AG09309 (cell line): ENCODE measurements at regions not wholly inside any gene's neighbourhood (a gene's known extent, or its start where the extent isn't known, plus 50 kb on each side); places are given as distances from the start of the nearest gene placed in this dataset.

Source experiments
- DNase-seq: peaks from one replicate; pipeline ENCODE4 v3.0.0-alpha.2; 2010; ENCODE audit warnings: low read depth
- H3K4me3 ChIP-seq: 2 replicates; pipeline ENCODE4 v1.5.1; 2011; ENCODE audit warnings: mild to moderate bottlenecking, low read depth, low read length, moderate library complexity; ENCODE audit not compliant: control insufficient read depth
- TF ChIP-seq, protein P1 (sequence below): IDR thresholded peaks from 2 replicates; pipeline ENCODE4 v1.5.1; 2011; ENCODE audit warnings: mild to moderate bottlenecking, low read depth, low read length, inconsistent platforms; ENCODE audit not compliant: insufficient read depth, control insufficient read depth; ENCODE audit errors: missing control alignments

DNA sequence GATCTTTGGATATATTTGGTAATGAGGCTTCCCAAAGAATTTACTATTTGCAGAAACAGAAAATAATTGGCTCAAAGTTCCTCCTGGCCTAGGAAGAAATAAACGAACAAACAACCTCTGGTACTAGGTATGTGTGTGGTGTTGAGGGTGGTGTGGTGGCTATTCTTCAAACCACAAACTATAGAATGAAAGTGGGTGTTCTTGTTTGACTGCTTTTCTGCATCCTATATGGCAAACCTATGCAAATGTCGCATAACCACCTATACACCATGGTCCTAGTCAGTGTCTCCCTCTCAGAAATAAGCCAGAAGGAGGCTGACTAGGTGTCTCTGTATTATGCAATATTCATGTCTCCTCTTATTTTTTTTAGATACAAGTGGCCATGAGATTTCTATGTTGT, 106.6 kb upstream of the PCDH18 start:
- TF ChIP-seq, protein P1, sequence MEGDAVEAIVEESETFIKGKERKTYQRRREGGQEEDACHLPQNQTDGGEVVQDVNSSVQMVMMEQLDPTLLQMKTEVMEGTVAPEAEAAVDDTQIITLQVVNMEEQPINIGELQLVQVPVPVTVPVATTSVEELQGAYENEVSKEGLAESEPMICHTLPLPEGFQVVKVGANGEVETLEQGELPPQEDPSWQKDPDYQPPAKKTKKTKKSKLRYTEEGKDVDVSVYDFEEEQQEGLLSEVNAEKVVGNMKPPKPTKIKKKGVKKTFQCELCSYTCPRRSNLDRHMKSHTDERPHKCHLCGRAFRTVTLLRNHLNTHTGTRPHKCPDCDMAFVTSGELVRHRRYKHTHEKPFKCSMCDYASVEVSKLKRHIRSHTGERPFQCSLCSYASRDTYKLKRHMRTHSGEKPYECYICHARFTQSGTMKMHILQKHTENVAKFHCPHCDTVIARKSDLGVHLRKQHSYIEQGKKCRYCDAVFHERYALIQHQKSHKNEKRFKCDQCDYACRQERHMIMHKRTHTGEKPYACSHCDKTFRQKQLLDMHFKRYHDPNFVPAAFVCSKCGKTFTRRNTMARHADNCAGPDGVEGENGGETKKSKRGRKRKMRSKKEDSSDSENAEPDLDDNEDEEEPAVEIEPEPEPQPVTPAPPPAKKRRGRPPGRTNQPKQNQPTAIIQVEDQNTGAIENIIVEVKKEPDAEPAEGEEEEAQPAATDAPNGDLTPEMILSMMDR, result no peak
- DNase-seq, result no peak
- no peak overlapping the region for H3K4me3 ChIP-seq

DNA sequence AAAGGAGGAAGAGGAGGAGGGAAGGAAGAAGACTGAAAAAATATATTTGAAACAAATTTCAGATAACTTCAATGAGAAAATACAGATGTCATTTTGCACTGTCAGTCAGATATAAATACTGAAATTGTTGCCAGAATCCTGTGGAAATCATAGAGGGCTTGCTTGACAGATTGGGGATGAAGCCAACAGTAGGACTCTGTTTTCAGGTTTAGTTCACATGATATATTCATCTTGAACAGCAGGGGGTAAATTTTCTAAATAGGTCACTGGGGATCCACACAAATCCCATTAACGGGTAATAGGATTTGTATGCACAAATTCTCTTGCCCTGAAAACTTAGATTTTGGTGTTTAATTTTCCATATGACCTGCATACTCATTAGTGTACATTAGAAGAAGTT, 103.3 kb upstream of the PCDH18 start:
- no peak for DNase-seq

DNA sequence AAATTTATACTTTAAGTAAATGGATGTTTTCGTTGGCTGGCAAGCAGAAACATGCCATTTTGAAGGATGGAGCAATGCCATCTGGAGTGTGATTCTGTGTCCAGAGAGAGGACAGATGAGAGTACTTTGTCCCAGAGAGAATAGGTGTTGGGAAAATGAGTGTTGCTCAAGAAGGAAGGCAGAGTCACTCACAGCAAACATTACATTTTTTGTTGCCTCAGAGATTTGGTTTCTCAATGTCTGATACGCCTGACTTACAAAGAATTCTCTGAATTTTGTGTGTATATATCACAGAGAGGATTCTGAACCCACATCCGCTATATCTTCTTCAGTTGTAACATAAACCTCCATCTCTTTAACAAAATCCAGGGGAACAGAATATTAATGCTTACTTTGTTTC, 102.8 kb upstream of the PCDH18 start:
- no peak overlapping the region for H3K4me3 ChIP-seq
- no peak for DNase-seq
- TF ChIP-seq, protein P1, result no peak

More for the DNA sequence above, 103.3 kb upstream of the PCDH18 start:
- TF ChIP-seq, protein P1, result no peak
- H3K4me3 ChIP-seq, result no peak overlapping the region

- H3K4me3 ChIP-seq, result no peak overlapping the region
- TF ChIP-seq, protein P1, result no peak
- DNase-seq, result no peak
These were observed 100.5 kb upstream of the PCDH18 start for GRCh38 chr4:137632842-137633241.

- H3K4me3 ChIP-seq, result no peak overlapping the region
- no peak for DNase-seq
- TF ChIP-seq, protein P1, result no peak
These were observed 99.3 kb upstream of the PCDH18 start for GRCh38 chr4:137631605-137632004.

- no peak for DNase-seq
- no peak overlapping the region for H3K4me3 ChIP-seq
- TF ChIP-seq, protein P1, result no peak
These were observed 98.0 kb upstream of the PCDH18 start for GRCh38 chr4:137630252-137630651.
